ENCODE measurements at regions not wholly inside any gene's neighbourhood (a gene's known extent, or its start where the extent isn't known, plus 50 kb on each side); places are given as distances from the start of the nearest gene placed in this dataset.

DNA sequence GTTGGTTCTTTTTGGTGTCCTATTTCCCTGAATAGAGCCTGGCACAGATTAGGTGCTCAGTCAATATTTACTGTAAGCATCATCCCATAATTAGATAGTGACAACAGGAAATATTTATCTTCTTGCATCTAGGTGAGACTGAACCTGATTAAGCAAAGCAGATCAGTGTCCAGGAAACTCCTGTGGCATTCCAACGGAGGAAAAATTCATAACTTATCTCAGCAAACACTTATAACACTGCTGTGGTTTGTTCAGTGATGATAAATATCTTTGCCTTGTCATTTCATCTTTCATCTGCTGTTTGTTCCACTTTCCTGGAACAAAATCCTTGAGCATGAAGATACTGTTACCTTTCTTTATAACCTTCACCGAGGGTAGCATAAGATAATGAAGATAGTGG, 1160.3 kb upstream of the AUTS2 start:
- TF ChIP-seq POLR2A (IDR thresholded peaks at IDR 0.05) (no peak), CTCF (IDR thresholded peaks at IDR 0.05) (no peak)
